ENCODE measurements at regions not wholly inside any gene's neighbourhood (a gene's known extent, or its start where the extent isn't known, plus 50 kb on each side); places are given as distances from the start of the nearest gene placed in this dataset.

DNA sequence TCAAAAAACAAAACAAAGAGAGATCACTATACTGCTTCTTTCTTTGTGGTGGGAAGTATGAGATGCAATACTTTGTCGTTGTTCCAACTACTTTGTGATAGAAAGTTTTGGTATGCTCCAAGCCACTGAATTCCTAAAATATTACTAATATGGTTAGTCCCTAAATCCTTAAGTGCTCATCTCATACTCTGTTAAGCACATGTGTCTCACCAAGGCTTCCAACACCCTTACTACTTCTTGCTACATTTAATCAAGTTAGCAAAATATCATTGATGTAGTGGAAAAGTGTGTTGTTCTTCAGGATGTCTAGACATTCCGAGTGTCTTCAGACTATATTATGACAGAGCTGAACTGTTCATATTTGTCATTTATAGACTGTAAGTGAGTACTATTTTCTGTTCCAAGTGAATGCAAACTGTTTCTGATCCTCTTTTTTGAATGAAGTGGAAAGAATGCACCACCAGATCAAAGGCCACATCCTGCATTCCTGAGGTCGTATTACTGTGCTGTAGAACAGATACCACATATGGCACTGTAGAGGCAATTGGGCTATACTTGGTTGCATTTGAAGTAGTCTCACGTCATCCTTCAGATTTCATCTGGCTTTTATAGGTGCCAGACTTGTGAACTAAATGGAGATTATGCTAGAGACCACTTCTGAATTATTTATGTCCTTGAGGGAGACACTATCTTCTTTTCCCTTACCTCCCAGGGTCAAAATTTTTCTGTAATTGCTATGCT lies 298.4 kb upstream of the ZNF521 start:
- no peaks in the 10 kb centered on the region for H3K4me1 ChIP-seq
- H3K9ac ChIP-seq (ENCODE audit: low read depth in 2 of 2, low read length in 2 of 2) = no peak overlapping the region
- intact Hi-C loops (cut with DNase I) = no loop called here
- no peaks in the 10 kb centered on the region for H3K27me3 ChIP-seq
- DNase-seq = no peak
- TF ChIP-seq, protein P1, sequence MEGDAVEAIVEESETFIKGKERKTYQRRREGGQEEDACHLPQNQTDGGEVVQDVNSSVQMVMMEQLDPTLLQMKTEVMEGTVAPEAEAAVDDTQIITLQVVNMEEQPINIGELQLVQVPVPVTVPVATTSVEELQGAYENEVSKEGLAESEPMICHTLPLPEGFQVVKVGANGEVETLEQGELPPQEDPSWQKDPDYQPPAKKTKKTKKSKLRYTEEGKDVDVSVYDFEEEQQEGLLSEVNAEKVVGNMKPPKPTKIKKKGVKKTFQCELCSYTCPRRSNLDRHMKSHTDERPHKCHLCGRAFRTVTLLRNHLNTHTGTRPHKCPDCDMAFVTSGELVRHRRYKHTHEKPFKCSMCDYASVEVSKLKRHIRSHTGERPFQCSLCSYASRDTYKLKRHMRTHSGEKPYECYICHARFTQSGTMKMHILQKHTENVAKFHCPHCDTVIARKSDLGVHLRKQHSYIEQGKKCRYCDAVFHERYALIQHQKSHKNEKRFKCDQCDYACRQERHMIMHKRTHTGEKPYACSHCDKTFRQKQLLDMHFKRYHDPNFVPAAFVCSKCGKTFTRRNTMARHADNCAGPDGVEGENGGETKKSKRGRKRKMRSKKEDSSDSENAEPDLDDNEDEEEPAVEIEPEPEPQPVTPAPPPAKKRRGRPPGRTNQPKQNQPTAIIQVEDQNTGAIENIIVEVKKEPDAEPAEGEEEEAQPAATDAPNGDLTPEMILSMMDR (IDR thresholded peaks at IDR 0.05) = no peak
- H3K36me3 ChIP-seq = no peaks in the 10 kb centered on the region
- no peak overlapping the region for H3K4me3 ChIP-seq
- no peak overlapping the region for H3K27ac ChIP-seq
- no peaks in the 10 kb centered on the region for H3K9me3 ChIP-seq

DNA sequence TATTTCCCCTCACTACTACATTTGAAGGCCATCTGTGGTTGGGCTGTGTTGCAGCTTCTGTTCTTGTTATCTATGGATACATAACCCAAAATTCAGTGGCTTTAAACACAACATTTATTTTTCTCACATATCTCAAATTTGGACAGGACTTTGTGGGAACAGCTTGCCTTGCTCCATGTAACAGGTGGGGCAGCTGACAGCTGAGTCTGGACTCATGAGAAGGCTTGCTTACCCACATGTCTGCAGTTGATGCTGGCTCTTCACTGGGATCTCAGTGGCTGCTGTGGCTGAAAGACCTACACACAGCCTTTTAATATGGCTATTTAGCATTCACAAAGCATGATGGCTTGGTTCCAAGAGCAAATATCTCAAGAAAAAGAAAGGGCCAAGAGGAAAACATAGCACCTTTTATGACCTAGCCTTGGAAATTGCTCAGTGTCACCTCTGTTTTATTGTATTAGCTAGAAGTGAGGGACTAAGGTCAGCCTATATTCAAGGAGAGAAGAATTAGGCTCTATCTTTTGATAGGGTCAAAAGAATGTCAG lies 296.8 kb upstream of the ZNF521 start:
- Histone ChIP-seq H3K4me3 (no peak overlapping the region), H3K9ac (ENCODE audit: low read depth in 2 of 2, low read length in 2 of 2) (no peak overlapping the region), H3K4me1 (no peaks in the 10 kb centered on the region), H3K27ac (no peak overlapping the region), H3K27me3 (no peaks in the 10 kb centered on the region), H3K36me3 (no peaks in the 10 kb centered on the region), H3K9me3 (no peaks in the 10 kb centered on the region)
- TF ChIP-seq, protein P1 (IDR thresholded peaks at IDR 0.05) = no peak
- intact Hi-C loops (cut with DNase I) = no loop called here
- no peak for DNase-seq

DNA sequence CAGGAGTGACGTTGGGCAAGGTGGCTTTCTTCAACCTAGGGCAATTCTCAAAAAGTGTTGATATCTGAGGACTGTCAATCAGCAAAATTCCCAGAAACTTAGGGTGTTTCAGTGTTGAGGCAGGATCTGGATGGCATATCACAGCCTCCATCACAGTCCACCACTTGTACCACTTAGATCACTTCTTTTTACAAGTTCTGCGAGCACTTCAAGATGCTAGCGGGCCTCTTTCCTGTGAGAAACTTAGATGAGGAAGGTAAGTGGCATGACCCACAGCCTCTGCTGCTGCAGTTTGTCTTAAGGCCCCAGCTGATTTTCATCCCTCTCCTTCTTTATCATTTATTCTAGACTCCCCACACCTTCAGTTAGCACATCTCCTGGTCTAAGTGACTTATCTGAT lies 295.4 kb upstream of the ZNF521 start:
- Histone ChIP-seq H3K27ac (no peak overlapping the region), H3K4me1 (no peaks in the 10 kb centered on the region), H3K9ac (ENCODE audit: low read depth in 2 of 2, low read length in 2 of 2) (no peak overlapping the region), H3K4me3 (no peak overlapping the region), H3K27me3 (no peaks in the 10 kb centered on the region), H3K36me3 (no peaks in the 10 kb centered on the region), H3K9me3 (no peaks in the 10 kb centered on the region)
- no peak for DNase-seq
- TF ChIP-seq, protein P1 (IDR thresholded peaks at IDR 0.05) = no peak
- intact Hi-C loops (cut with DNase I) = no loop called here

DNA sequence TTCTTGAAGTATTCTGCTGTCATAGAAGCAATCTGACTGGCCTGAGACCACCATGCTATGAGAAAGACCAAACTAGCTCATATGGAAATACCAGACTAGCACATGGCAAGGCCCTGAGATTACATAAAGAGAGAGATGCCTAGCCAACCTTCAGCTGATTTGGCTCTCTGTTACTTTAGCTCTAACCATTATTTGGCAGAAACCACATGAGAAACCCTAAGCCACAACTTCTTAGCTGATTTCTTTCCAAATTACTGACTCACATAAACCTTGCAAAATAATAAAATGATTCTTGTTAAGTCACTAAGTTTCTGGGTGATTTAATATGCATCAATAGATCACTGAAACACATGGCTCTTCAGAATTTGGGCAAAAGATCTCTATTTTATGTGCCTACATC lies 295.0 kb upstream of the ZNF521 start:
- TF ChIP-seq, protein P1 (IDR thresholded peaks at IDR 0.05) = no peak
- H3K9ac ChIP-seq (ENCODE audit: low read depth in 2 of 2, low read length in 2 of 2) = no peak overlapping the region
- H3K4me3 ChIP-seq = no peak overlapping the region
- H3K27me3 ChIP-seq = no peaks in the 10 kb centered on the region
- no peaks in the 10 kb centered on the region for H3K4me1 ChIP-seq
- intact Hi-C loops (cut with DNase I) = no loop called here
- no peak overlapping the region for H3K27ac ChIP-seq
- no peaks in the 10 kb centered on the region for H3K36me3 ChIP-seq
- no peaks in the 10 kb centered on the region for H3K9me3 ChIP-seq
- no peak for DNase-seq

DNA sequence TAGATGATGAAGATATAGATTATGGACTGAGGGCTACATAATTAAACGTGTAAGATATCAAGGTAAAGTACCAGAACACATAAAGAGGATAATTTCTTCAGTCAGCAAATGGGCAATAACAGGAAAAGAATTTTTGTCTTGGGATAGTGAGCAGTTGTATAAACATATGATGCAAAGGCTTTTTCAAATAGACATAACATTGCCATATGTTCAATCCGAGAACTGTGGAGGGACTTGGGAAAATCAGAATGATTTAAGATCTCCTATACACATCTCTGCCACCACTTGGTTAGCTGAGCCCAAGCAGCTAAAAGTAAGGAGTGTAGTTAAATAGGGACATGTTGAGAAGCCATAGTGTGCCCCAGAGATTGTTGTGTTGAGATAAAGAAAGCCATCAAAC lies 287.6 kb upstream of the ZNF521 start:
- DNase-seq = no peak
- Histone ChIP-seq H3K36me3 (no peaks in the 10 kb centered on the region), H3K4me3 (no peak overlapping the region), H3K9ac (ENCODE audit: low read depth in 2 of 2, low read length in 2 of 2) (no peak overlapping the region), H3K4me1 (no peaks in the 10 kb centered on the region), H3K9me3 (no peaks in the 10 kb centered on the region), H3K27ac (no peak overlapping the region), H3K27me3 (no peaks in the 10 kb centered on the region)
- intact Hi-C loops (cut with DNase I) = no loop called here
- TF ChIP-seq, protein P1 (IDR thresholded peaks at IDR 0.05) = no peak

All from colonic mucosa (tissue), 4 donors.